Right kidney (tissue), 1 donor: ENCODE measurements at regions not wholly inside any gene's neighbourhood (a gene's known extent, or its start where the extent isn't known, plus 50 kb on each side); places are given as distances from the start of the nearest gene placed in this dataset.

Experiments used
- DNase-seq: peaks from one replicate; pipeline ENCODE4 v3.0.0-alpha.2; 2016

DNA sequence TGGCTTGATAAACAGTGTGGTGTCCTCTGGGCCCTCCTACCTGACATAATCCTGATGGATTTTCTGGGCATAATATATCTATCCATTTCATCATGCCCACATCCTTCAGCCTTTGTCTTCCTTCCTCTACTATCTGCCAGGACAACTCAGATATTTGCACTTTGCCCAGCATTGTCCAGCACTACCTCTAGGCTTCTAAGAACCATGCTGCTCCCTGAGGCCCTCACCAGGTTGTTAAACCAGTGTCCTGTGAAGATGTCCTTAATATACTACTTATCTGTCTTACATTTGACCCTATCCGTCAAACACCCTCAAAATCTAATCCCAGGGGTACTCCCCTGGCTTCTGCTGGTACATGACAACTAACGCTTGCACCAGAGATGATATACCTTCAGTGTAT is 58.2 kb upstream of the MAML3 start:
- DNase-seq, result no peak

DNA sequence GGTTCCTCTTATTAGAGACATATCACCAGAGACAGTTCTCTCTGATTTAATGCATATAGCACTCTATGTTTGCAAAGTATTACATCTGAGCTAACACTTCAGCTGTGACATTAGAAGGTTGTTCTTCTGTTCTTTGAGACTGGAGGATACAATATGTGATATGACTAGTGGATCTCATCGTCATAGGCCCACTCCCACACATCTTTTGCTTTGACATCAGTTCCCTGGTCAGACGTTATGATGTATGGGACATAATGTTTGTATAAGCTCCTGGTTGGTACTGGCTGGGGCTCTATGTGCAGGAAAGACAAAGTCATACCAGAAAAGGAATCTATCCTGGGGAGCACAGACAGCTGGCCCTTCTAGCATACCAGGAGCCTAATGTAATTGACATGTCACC is 57.7 kb upstream of the MAML3 start:
- DNase-seq, result no peak

DNA sequence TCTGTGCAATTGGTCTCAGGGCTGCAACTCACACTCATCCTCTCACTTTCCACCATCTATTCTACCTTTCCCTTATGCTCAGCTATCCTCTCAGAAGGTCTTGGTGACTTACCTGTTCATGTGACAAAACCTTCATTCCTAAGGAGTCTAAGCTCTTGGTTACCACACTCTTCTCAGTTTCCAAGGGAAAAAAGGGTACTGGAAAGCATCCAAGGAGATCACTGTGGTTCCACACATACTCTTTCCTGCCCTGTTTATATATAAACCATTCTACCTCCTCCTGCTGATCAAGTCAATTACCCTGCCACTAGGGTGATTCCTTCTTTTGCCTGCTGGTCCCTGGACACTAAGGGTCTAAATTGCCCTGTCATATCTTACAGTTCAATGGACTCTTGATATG is 57.2 kb upstream of the MAML3 start:
- DNase-seq, result no peak

DNA sequence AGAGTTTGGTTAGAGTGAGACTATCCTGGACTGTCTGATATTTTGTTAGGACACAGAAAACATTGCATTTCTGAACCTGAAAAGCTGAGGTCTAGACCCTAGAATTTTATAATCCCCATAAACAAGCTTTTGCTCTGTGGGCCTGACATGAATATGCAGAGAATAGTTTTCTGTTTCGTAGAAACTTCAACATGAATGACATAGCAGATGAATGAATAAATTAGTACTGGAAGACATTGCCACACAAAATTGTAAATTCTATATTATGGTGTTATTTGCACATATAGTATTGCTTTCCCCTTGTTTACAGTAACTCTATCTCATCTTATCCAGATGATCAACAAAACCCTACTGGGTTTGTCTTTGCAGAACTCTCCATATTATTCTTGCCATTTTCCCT is 54.9 kb upstream of the MAML3 start:
- no peak for DNase-seq
